ENCODE measurements at regions not wholly inside any gene's neighbourhood (a gene's known extent, or its start where the extent isn't known, plus 50 kb on each side); places are given as distances from the start of the nearest gene placed in this dataset.

DNA sequence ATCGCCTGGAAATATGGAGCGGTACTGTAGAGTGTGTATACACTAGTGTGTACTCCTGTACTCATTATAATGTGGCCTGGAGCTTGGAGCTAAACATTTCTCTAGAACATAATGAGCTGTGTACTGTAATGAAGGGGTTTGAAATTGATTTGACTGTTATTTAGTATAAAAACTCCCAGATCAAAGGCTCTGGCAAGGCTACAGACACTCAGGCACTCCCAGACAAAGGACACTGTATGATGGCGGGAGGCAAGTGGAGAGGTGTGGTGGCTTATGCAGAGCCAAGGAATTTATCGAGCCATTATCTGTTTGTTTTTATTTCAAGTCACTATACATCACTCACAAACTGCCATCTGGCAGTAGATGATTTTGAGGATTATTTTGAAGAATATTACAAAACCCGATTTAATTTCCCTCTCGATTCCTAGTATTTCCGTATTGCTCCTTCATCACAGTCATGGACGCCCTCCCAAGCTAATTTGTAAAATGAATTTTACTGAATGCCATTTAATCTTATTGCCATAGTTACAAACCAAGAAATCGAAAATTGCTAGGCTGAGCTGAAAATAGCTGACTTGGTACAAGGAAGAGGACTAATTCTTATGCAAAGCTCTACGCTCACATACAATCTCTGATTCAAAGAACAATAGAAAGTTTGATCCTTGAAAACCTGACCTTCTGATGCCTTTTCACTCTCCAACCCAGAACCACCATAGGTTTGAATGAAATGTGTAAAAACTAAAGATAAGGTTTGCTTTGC is 240.2 kb upstream of the SEMA6A start:
- no peak for DNase-seq
- TF ChIP-seq, protein P1, sequence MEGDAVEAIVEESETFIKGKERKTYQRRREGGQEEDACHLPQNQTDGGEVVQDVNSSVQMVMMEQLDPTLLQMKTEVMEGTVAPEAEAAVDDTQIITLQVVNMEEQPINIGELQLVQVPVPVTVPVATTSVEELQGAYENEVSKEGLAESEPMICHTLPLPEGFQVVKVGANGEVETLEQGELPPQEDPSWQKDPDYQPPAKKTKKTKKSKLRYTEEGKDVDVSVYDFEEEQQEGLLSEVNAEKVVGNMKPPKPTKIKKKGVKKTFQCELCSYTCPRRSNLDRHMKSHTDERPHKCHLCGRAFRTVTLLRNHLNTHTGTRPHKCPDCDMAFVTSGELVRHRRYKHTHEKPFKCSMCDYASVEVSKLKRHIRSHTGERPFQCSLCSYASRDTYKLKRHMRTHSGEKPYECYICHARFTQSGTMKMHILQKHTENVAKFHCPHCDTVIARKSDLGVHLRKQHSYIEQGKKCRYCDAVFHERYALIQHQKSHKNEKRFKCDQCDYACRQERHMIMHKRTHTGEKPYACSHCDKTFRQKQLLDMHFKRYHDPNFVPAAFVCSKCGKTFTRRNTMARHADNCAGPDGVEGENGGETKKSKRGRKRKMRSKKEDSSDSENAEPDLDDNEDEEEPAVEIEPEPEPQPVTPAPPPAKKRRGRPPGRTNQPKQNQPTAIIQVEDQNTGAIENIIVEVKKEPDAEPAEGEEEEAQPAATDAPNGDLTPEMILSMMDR (conservative IDR thresholded peaks at IDR 0.05) = no peak
- no peak overlapping the region for H3K4ac ChIP-seq (ENCODE audit: low read depth, low read length)
- H3K27me3 Mint-ChIP-seq (ENCODE audit: low read depth) = no peaks in the 10 kb centered on the region
- peaks cover 54 to 58% of the 10 kb centered on the region in 2 experiments for H3K4me1 Mint-ChIP-seq
- H3K23ac ChIP-seq (ENCODE audit: insufficient read length, low read depth, low read length) = no peak overlapping the region
- H2AK5ac ChIP-seq (ENCODE audit: insufficient read length, low read length) = no peak overlapping the region
- H3K27me3 ChIP-seq (ENCODE audit: insufficient read depth, low read length) = no peaks in the 10 kb centered on the region
- no peak overlapping the region for H4K91ac ChIP-seq (ENCODE audit: insufficient read length, low read depth, low read length)
- H2BK15ac ChIP-seq (ENCODE audit: low read depth, low read length) = no peak overlapping the region
- H3K4me2 ChIP-seq (ENCODE audit: insufficient read depth, insufficient read length, low read length) = no peak overlapping the region
- no peak overlapping the region for H2BK12ac ChIP-seq (ENCODE audit: insufficient read length, low read depth, low read length)
- no peaks in the 10 kb centered on the region for H3K9me3 ChIP-seq (ENCODE audit: control insufficient read depth, low read depth, low read length)
- H3T11ph ChIP-seq (ENCODE audit: low read length) = no peak overlapping the region
- H4K20me1 ChIP-seq (ENCODE audit: control insufficient read depth, insufficient read depth, insufficient read length) = no peaks in the 10 kb centered on the region
- peak overlapping the region; percentile 29 for H3K27ac ChIP-seq (ENCODE audit: insufficient read length, low read depth, low read length)
- H2BK20ac ChIP-seq (ENCODE audit: low read depth, low read length, poor library complexity, severe bottlenecking) = no peak overlapping the region
- no peaks in the 10 kb centered on the region; a peak in 1 of 5 replicates for H3K9me3 Mint-ChIP-seq
- no peak overlapping the region for H4K5ac ChIP-seq (ENCODE audit: insufficient read length, low read depth, low read length)
- H3K36me3 Mint-ChIP-seq (ENCODE audit: insufficient read depth in 1 of 3, low read depth in 3 of 3) = peaks cover 0 to 5% (median 0%) of the 10 kb centered on the region in 3 experiments; a peak in 1 of 7 replicates
- no CpG with 5 or more reads among the region's 10 CpGs for WGBS (ENCODE audit: extremely low coverage, insufficient read length, low lambda C conversion rate)
- no peak overlapping the region for H3K14ac ChIP-seq (ENCODE audit: insufficient read depth, low read length)
- no peak overlapping the region for H2AFZ ChIP-seq (ENCODE audit: low read length)
- no peak overlapping the region for H3K56ac ChIP-seq (ENCODE audit: insufficient read length, low read depth, low read length)
- H3K4me1 ChIP-seq (ENCODE audit: insufficient read depth, low read length) = peaks cover 14% of the 10 kb centered on the region; the same call in 1 of the 2 replicates
- no peak overlapping the region for H3K9ac ChIP-seq (ENCODE audit: extremely low read depth, insufficient read length, low read length)
- no peak overlapping the region for H3K18ac ChIP-seq (ENCODE audit: insufficient read length, low read depth, low read length)
- H3K4me3 Mint-ChIP-seq = no peak overlapping the region
- H2BK5ac ChIP-seq (ENCODE audit: insufficient read length, low read length) = no peak overlapping the region
- H3K79me2 ChIP-seq (ENCODE audit: insufficient read depth, low read length) = no peaks in the 10 kb centered on the region
- no peak overlapping the region for H2BK120ac ChIP-seq (ENCODE audit: low read depth, low read length, poor library complexity, severe bottlenecking)
- H3K27ac Mint-ChIP-seq = peak overlapping the region; percentile 76 to 85 (median 76)
- H3K23me2 ChIP-seq (ENCODE audit: insufficient read length, low read depth, low read length, poor library complexity, severe bottlenecking) = no peaks in the 10 kb centered on the region
- H3K79me1 ChIP-seq (ENCODE audit: insufficient read depth, low read depth, low read length, poor library complexity, severe bottlenecking) = no peaks in the 10 kb centered on the region
- H4K8ac ChIP-seq (replicated peaks; ENCODE audit: insufficient read length, low read depth, low read length) = no peak overlapping the region
